ENCODE measurements at regions not wholly inside any gene's neighbourhood (a gene's known extent, or its start where the extent isn't known, plus 50 kb on each side); places are given as distances from the start of the nearest gene placed in this dataset.

DNA sequence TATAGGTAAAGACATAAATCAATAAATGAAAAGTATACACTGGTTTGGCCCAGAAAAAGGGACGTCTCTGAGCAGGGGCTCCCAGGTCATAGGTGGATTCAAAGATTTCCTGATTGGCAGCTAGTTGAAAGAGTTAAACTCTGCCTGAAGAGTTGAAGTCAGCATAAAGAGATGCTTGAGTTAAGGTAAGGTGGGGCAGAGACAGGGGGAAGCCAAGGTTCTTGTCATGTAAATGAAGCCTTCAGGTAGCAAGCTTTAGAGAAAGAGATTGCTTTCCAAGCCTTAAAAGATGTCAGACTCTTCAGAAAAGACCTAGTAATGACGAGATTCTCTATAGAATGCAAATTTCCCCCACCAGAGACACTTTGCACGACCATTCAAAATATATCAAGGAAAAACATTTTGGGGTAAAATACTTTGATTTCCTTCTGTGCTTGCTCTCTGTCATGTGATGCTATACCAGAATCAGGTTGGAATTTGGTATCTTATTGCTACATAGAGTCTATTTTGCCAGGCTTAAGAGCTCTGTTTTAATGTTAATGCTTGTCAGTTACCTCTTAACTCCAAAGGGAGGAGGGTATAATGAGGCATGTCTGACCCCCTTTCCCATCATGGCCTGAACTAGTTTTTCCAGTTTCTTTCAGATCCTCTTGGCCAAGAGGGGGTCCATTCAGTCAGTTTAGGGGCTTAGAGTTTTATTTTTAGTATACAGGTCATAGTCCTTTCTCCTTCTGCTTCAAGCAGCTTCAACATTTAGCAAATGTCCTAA is 429.6 kb downstream of the ADRA2A start:
- DNase-seq (ENCODE audit: low spot score), result no peak

DNA sequence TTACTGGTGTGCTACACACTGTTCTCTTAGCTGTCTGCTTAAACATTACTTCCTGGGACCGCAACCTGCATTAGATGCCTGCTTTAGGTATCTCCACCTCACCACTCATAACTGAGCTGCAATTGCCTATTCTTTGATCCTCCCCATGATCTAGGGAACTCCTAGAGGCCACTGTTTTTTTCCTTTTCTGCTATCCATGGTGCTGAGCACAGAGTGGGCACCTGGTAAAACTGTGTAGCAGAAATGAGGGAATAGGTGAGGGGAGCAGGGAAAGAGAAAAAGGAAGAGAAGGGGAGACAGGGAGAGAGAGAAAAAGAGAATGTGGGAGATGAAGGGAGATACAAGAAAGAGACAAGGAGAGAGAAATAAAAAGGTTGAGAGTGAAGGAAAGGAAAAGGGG is 434.9 kb downstream of the ADRA2A start:
- no peak for DNase-seq (ENCODE audit: low spot score)

DNA sequence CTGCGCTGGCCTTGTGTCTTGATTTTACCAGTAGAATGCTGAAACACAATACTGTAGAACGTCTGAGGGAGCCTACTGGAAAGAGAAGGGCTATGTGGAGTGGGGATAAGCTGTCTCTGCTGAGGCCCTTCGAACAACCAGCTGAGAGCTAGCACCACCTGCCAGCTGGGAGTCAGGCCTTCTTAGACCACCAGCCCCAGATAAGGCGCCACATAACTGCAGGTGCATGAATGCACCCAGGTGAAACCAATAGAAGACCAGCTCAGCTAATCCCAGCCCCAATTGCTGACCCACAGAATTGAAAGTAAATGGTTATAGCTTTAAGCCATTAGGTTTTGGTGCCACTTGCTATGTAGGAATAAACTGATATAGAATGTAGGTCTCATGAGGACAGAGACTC is 438.4 kb downstream of the ADRA2A start:
- no peak for DNase-seq (ENCODE audit: low spot score)

DNA sequence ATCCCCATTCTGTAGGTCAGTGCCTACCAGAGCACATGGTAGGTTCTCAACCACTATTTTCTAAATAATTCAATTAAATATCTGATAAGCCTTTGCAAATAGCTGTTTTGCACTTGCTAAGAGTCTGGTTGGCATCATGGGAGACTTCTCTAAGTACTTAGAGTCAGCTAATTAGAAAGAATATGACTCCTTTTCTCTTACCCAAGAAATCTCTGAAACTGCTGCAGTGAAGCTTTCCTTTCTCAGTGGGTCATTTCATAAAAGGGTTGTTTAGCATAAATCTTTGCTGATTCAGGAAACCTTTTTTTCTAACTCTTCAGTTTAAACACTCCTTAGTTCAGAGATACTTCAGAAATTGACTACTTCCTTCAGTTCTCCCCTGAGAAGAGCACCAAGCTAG is 438.9 kb downstream of the ADRA2A start:
- DNase-seq (ENCODE audit: low spot score), result no peak

DNA sequence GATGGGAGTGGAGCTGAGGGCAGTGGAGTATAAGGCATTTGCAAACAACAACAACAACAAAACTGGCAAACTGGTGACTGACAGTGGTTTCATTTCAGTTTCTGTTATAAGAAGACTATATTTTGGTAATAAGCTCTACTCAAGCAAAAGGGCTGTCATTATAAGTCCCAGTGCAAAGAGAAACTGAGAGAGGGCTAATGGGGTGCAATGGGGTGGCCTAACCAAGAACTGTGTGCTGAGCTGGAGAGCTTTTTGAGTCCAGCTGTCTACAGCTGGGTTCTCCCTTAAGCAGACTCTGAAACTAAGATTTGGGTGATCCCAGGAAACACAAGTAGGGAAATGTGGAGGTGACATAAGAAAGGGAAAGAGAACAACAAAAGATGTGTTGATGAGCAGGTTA is 439.3 kb downstream of the ADRA2A start:
- DNase-seq (ENCODE audit: low spot score), result no peak

DNA sequence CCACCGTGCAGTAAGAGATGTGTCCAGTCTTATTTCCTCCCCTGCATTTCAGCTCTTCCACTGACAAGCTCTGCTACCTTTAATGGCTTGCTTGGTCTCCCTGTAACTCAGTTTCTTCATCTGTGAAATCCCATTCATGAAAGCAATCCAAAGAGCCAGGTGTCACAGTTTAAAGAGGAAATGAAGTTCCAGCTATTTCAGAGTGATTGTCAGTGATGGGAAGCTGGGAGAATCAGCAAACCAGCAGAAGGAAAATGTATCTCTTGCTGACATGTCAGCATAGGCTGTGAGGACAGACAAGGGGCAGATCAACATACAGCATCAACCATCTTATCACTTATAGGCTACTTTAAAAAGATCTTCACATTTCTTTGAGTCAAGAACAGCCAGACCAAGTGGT is 445.3 kb downstream of the ADRA2A start:
- no peak for DNase-seq (ENCODE audit: low spot score)

DNA sequence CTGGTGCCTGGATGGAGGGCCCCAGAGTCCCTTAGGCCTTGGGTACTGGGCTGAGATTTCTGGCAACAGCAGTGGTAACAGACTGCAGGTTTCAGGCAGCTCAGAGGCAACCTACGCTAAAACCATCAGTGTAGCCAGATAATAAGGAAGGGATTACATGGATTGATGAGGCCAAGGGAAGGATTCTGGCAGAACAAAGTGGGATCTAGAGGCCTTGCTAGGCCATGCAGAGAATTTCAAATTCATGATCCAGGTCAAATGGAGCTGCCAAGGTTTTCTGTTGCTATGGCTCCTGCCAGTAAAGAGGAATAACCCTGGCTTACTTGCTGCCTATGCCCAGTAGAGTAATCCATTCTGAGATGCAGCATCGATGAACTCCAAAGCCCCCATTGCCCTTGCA is 445.7 kb downstream of the ADRA2A start:
- DNase-seq (ENCODE audit: low spot score), result no peak

DNA sequence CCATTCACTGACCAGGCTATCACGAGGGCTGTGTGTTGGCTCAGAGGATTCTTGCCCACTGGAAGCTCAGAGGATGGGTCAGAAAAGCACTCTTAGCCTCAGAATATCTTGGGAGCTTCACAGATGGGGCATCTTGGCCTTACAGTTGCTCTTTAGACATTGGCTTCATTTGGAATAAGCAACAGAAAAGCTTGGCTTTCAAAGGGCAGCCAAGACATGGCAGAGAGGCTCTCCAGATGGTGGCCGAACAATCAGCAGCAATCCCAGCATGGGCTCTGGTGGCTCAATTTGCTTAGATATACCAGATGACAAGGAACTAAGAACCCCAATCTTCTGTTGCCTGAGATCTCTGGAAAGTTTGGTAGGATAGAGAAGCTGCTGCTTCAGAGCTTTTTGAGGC is 446.2 kb downstream of the ADRA2A start:
- DNase-seq (ENCODE audit: low spot score), result no peak

DNA sequence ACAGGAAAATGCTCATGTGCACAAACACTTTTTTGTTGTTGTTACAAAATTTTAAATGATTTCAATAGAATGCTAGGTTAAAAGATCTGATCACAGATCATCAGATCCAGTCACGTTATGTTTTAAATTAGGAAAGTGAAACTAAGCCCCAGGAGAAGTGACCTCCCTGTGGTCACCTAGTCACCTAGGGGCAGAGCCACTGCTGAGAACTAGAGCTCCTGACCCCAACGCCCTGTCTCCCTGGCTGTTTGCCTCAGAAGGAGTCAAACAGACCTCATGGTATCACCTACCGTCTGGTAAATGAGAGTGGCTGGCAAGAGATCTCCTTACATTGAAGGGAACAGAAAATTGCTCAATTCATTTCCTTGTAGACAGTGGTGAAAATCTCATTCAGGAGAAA is 447.3 kb downstream of the ADRA2A start:
- DNase-seq (ENCODE audit: low spot score), result no peak

DNA sequence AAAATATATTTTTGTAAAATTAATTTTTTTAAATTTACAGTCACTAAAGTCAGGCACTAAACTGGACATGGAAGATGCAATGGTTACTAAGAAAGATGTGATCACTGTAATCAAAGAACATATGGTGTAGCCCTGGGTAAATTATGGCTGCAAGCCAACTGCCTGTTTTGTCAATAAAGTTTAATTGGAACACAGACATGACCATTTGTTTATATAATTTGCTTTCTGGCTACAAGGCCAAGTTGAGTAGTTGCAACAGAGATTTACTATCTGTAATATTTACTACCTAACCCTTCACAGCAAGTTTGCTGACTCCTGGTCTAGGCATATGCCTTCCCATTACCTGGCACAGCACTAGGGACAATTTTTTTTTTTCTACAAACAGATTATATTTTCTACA is 448.9 kb downstream of the ADRA2A start:
- DNase-seq (ENCODE audit: low spot score), result no peak

DNA sequence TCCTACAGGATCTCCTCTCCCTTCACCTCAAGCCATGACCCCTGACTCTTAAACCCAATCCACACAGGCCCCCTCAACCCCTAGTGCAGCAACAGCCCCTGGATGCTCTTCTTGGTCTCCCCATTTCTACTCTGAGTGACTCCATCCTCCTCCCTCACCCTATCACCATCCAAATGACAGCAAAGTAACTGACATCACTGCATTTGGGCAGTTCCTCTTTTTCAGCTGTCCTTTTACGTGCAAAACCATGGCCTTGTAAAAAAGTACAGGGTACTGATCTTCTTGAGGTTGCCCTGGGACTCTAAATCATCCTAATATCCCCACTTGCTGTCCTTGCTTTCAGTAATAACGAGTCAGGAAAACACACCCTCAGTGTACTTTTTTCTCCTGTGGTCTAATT is 454.9 kb downstream of the ADRA2A start:
- no peak for DNase-seq (ENCODE audit: low spot score)

DNA sequence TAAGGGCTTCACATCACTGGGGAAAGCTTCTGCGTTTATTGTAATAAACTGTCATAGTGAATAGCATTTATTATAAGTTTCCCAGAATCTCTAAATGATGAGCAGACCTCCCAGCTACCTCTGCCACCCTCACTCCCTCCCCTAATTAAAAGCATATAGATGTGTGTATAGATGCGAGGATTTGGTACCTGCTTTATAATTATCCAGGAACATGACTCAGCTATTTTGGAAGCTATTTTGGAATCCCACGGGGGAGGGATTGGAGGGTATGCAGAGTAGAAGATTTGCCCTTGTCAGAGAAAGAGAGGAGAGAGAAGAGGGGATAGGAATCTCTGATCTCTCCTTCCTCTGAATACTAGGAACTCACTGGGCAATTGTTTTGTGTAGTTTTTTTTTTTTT is 455.3 kb downstream of the ADRA2A start:
- no peak for DNase-seq (ENCODE audit: low spot score)

DNA sequence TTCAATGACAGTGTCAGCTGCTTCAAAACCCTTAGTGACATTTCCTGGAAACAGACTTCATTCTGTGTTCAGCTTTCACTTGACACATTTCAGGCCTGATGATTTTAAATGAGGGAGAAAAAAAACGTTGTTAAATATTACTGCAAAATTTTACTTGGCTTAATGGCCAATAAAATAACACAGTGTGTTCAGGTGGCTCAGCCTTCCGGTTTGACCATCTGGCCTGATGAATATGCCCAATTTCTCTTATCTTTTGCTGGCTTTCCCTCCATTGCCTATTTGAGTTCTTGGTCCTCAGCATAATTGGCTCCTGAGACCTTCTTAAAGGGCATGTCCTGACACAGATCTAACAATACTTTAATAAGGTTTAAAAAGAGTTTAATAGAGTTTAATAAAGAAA is 462.4 kb downstream of the ADRA2A start:
- no peak for DNase-seq (ENCODE audit: low spot score)

DNA sequence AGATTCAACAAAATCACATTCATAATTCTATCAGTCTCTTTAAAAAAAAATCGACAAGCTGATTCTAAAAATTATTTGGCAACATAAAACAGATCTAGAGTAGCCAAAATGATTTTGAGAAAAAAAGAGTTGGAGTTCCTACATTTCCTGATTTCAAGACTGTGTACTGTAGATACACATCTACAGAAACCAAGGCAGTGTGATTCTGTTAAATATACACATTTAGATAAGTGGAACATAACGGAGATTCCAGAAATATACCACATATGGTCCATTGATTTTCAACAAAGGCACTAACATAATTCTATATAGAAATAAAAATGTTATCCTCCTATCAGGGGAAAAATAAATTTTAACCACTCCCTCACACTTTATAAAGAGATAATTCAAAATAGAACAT is 467.0 kb downstream of the ADRA2A start:
- DNase-seq (ENCODE audit: low spot score), result no peak

DNA sequence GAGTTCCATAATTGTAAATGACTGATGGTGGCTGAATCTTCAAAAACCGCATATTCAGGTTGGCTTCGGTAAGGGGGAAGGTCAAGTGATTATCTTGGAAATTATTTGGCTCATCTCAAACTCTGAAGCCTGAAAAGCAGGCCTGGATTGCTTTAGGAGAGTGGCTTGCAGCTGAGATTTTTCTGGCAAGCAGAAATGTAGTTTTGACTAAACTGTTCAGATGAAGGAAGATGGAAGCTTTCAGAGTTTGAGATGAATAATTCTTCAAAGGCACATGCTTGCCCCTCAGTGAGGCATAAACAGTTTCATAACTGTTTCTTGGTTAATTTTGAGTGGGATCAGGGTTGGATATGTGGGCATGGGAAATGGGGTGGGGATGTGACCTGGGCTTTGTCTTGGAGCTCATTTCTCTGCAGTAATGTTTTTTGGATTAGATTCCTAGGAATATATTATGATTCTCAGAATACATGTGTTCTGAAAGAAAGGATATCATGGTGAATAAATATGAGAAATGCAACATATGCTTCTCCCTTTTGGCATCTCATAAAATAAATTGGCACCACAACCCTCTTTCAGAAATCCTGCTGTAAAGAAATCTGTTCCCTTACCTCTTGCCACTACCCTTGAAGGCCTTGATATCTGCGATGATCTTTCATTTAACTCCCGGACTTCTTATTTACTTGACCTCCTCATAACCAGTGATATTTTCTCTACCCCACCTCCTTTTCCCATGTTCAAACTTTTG is 469.2 kb downstream of the ADRA2A start:
- DNase-seq (ENCODE audit: low spot score), result no peak

DNA sequence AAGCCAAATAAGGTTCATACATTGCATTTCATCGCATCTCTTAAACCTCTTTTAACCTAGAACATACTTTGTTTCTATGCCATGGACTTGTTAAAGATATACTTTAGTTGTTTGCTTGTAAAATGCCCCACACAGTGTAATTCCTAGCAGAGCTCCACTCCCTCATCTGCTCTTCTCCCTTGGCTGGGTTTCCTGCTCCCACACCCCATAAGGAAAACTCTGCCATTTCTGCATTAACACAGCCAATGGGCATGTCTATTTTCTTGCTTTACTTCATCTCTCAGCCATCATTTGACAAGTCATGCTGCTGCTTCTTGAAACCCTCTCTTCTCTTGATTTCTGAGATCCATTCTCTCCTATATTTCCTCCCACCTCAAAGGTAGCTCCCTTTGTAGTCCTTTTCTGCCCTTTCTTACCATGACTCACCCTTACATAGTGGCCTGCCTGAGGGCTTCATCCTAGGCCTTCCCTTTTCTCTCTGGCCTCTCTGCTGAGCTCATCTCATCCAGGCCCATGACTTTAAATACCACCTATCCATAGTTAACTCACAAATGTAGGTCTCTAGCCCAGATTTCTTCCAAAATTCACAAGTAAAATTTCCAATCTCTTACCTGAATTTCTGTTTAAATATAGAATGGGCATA is 471.4 kb downstream of the ADRA2A start:
- no peak for DNase-seq (ENCODE audit: low spot score)

DNA sequence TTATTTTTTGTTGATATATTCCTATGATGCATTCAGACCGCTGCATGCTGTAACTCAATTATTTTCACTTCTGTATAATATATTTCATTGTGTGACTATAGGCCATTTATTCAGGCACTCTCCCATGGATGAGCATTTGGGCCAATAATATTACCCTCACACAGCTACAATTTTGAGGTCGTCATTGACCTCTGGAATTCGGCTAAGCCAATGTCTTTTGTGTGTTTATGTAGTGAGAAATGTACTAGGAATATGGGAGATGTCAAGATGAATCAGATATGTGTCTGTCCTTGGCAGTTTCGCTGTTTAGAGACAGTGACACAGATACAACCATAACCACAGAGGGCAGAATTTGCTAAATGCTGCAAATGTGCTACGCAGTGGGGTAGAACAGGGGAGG is 474.2 kb downstream of the ADRA2A start:
- no peak for DNase-seq (ENCODE audit: low spot score)

DNA sequence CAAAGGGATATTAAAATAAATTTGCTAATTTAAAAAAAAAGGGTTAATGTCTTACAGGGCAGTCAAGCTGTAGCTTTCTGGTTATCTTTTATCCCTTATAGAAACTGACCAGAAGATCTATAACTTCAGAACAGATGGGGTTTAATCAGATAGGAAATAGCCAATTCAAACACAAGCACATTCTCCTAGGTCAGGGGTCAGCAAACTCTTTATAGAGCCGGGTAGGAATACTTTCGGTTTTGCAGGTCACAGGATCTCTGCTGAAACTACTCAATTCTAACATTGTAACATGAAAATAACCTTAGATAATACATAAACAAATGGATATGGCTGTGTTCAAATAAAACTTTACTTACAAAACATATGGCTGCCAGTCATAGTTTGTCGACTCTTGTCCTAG is 479.8 kb downstream of the ADRA2A start:
- DNase-seq (ENCODE audit: low spot score), result no peak

DNA sequence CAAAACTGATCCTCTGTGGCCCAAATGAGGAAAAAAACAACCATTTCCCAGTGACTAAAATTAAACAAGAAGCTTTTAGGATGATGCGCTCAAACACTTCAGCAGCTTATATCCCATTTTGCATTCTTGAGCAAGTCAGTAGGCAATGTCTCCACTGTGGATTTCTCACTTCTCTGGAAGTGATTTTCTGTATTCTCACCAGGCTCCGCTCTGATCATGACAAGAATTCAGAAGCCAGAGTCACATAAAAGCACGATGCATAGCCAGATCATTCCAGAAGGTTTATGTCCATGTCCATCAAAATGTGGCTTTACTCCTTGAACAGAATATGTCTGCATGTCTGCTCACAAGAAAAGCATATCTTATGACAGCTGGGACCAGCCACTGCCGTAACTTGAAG is 481.4 kb downstream of the ADRA2A start:
- DNase-seq (ENCODE audit: low spot score), result no peak

DNA sequence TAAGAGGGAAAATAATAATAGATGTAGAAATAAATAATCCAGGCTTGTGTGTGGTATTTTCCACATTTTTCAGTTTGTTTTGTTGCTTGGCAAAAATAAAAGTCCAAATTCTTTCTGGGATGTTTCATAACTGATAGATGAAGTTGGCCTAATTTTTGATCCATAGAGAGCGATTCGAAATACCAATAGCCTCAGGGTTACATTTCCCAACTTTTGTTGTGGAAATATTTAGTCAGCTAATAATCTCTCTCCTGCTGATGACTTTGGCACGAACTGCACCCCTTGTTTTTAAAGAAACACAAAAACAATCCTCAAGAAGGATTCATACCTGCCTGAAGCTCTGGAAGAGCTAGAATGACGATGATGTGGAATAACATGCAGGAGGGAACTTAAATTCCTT is 483.2 kb downstream of the ADRA2A start:
- no peak for DNase-seq (ENCODE audit: low spot score)

DNA sequence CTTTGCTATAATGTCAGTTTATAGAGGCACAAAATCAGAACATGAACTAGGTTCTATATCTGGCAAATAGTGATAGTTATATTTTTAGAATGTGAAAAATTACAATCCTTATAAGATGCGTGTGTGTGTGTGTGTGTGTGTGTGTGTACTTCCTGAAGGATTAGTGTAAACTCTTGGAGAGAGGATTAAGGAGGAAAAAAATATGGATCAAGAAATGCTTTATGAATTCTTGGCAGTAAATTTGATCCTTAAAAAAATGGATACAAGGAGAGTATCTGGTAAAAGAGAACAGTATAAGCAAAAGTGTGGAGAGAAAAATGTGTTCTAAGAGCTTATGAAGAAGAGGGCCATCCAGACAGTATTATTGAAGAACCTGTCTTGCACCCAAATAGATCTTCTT is 484.3 kb downstream of the ADRA2A start:
- DNase-seq (ENCODE audit: low spot score), result no peak

DNA sequence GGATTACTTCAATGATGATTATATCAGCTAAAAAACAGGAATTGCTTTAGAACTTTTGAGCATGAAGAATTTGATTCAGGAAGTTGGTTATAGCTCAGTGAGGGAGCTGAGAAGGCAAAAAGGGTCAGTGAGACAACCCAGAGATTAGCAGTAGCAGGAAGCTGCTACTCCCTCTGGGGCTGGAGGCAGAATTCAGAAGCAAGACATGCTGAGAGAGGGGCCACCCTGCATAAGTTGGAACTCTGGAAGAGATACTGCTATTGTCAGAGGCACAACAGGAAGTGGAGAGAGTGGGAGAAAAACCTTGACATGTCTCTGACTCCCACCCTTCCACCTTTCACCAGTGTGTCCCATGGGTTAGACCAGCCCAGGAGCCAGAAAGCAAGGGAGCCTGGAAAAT is 488.7 kb downstream of the ADRA2A start:
- DNase-seq (ENCODE audit: low spot score), result no peak

DNA sequence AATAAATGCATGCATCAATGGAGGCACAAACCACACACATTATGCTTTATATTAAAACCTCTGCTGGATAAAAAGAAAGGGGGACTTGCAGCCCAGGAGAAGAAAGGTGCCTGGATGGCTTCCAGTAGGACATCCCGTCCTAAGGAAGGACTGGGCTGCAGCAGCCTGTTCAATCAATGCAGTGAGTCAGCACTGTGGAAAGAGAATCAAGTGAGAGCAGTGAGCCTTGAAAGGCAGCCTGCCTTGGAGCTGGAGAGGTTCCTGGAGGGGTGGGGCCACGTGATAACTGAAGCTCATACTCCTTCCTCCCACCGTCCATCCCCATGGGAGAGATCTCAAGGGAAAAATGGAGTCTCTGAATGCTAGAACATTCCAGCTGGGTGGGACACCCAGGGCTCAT is 501.2 kb downstream of the ADRA2A start:
- DNase-seq (ENCODE audit: low spot score), result no peak
